Umbilical cord (tissue), 1 donor: ENCODE measurements at regions not wholly inside any gene's neighbourhood (a gene's known extent, or its start where the extent isn't known, plus 50 kb on each side); places are given as distances from the start of the nearest gene placed in this dataset.

Source experiments
- DNase-seq: peaks from one replicate; pipeline ENCODE4 v3.0.0-alpha.2; 2015; ENCODE audit warnings: low spot score

DNA sequence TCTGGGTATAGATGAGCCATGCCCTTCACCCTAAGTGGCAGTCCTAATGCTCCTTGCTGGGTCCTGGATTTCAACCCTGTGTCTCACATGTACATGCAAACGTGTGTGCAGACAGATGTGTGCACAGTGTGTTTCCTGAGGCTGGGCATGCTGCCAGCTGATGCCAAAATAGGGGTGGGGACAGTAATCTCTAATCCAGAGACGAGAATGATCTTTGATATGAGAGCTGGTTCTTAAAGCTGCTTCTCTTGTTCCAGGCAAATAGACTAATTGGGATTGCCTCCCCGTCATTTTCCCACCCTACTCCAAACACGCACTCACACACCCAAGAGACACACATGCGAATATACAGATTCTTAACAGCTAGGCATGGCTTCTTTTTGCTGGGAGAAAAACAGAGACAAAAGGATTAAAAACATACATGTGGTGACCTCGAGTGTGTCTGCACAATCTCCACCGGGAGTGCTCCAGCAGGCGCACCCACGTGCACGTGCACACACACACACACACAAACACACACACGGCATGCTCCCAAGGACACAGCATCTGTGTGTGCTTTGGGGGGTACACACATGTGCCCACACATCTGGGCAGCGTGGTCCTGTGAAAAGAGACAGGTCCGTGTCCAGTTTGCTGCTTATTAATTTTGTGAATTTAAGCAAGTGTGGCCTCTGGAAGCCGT is 102.1 kb upstream of the ZBTB40 start:
- DNase-seq: peak; percentile 38

DNA sequence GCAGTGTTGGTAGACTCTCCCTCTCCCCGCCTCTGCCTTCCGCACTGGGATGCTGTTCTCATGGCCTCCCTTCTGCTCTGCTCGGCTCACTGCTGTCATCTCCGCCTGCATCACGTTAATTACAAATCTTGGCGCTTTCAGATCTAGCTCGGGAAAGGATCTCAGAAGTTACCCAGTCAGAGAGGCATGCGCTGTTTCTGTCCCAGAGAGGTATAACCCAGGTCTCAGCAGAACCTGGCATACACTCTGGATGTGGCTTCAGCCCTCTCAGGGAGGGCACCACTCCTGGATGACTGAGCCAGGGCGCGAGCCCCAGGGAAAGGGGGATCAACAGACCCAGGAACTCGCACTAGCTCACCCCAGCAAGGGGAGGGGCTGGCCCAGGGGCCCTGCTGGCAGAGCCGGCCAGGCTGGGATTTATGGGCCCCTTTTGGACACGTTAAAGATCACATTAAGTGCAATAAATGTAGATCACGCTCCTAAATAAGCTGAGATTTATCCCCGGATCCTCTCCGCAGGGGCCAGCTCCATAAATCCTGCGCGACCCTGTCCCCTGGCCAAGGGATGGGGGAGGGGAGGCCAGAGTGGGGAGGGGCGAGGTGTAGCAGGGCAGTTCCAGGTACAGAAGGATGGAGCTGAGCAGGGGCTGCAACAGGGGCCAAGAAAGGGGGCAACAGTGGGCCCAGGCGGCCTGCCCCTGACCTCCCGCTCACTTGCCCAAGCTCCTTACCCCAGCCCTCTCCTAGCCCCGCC is 101.3 kb upstream of the ZBTB40 start:
- peak; percentile 82 for DNase-seq

DNA sequence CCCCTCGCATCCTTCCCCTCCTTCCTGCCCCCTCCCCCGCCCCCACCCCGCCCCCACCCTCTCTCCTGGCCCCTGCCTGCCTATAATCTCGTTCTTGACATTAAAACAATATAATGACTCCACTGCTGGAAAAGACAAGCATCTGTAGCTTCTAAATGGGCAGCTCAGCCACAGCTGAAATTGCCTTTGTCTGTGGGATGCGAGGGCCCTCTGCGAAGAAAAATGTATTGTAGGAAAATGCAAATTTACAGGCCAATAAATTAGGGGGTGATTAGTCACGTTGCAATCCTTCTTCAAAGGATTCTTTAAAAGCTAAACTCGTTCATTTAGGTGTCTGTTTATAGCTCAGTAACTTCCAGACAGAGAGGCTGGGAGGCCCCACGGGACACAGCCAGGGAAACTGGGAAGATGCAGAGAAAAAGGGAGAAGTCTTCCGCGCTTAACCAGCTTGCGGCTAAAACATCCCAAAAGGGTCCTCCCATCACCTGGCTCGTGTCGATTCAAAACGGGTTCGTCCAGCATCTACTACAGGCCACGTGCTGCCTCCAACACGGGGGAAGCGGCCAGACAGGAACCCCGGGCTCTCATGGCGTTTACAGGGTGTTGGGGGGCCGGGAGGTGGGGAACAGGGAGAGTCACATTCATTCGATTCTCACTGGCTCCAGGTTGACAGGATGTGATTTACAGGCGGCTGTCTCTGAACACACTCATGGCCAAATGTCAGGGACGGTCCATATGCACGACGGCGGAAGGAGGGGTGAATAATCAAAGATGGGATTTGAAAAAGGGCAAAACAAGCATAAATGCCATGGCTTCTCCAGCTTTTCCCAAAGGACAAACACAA is 100.5 kb upstream of the ZBTB40 start:
- peak; percentile 56 for DNase-seq

DNA sequence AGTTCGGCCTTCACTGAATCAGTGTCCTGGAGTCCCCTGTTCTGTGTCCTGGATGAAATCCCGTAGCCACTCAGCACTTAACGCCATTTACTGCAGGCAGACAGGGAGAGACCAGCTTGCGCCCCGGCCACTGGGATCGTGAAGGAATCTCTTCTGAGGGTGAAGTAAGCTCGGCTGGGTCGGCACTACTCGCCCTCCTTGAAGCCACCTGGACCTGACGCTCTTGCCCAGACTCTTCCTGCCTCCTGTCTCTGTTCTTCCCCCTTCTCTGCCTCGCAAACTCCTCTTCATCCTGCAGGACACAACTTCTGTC is 99.9 kb upstream of the ZBTB40 start:
- DNase-seq: no peak

DNA sequence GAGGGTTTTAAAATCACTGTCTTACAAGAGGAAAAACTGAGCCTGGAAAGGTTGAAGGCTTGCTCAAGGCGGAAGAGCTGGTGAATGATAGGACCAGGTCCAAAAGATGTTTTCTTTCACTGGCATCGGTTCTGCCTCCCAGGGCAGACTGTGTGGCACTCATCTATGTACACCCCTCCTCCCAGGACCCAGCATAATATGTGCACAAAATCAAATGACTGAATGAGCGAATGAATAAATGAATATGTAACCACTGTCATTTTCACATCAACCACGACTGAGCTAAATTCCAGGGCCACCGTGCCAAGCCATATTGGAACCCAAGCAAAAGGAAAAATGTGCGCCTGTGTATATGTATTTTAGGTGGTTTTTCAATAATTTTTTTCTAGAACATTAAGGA is 99.3 kb upstream of the ZBTB40 start:
- no peak for DNase-seq

DNA sequence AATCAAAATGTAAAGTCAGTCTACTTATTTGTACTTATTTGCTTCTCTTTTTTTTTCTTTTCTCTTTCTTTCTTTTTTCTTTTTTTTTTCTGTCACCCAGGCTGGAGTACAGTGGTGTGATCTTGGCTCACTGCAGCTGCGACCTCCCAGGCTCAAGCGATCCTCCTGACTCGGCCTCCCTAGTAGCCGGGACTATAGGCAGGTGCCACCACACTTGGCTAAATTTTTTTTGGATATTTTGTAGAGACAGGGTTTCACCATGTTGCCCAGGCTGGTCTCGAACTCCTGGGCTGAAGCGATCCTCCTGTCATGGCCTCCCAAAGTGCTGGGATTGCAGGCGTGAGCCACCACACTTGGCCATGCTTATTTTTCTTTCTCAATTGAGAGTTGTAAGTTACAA is 98.8 kb upstream of the ZBTB40 start:
- no peak for DNase-seq

DNA sequence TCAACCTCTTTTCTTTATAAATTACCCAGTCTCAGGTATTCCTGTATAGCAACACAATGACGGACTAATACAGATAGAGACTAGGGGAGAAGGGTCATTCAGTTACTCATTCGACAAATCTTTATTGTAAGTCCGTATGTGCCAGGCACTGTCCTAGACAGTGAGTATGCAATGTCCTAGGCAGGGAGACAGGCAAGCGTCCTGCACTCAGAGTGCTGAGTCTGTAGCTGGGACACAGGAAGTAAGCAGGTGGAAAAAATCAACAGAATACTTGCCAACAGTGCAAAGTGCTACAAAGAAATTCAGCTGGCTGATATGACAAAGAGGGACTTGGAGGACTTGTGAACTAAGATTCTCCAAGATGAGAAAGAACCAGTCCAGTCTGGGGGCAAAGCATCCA is 92.2 kb upstream of the ZBTB40 start:
- no peak for DNase-seq

DNA sequence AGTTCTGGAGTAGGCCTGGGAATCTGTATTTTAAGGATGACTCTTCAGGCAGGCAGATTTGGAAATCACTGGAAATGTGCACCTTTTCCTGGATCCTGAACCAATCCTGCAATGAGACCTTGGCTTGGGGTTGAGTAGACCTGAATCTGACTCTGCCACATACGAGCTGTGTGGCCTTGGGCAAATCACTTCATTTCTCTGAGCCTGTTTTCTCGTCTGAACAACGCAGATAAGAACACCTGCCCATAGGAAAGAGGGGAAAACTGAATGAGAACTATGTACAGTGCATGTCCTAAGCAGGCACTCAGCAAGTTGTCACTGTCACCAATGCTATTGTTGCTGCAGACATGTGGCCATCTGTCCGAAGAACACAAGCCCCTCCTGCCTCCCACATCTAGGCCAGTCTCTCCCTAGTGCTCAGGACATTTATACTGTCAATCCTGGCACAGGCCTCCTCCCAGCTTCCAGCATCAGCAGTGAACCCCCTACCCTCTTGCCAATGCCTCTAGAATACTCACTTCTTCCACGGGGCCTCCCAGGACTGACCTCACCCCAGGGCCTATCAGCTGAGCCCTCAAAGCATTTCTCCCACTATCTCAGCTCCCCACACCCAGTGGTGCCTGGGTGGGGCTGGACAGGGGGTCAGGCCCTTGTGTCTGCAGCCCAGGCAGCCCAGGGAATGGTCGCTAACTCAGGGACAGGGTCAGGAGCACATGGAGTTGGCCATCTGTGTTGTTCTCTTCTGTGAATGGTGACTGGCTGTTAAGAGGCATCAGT is 88.8 kb upstream of the ZBTB40 start:
- no peak for DNase-seq

DNA sequence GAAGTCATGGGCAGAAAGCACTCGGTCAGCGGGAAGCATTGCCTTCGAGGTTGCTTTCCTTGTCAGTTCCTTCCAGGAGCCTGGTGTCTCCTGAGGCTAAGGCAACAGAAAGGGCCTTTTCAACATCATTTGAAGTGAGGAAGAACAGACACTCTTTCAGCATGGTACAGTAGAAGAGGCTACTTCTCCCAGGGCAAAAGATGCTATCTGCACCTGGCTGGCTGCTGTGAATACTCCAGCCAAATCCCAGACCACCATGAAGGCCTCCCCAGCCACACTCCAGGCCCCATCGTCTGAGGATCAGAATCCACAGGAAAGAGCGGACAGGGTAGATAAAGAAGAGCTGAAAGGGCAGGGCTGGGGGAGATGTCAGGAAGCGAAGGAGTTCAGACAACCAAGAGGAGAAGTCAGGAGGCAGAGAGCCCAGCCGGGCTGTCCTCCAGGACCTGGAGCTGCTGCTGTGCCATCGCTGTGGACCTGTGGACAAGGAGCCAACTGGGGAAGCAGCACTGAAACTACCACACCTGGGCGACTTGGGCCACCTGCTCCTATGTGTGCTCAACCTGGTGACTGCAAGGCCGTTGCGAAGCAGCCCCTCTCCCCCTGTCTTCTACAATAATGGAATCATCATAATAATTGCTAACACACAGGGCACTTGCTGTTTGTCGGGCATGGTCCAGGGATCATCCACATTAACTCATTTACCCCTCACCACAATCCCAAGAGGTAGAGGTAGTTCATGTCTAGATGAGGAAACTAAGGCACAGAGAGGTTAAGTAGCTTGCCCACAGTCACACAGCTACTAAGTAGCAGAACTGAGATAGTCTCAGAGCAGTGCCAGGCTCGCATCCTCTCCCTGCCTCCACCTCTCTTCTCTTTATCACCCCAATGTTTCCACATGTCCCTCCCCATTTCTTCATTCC is 88.0 kb upstream of the ZBTB40 start:
- no peak for DNase-seq

DNA sequence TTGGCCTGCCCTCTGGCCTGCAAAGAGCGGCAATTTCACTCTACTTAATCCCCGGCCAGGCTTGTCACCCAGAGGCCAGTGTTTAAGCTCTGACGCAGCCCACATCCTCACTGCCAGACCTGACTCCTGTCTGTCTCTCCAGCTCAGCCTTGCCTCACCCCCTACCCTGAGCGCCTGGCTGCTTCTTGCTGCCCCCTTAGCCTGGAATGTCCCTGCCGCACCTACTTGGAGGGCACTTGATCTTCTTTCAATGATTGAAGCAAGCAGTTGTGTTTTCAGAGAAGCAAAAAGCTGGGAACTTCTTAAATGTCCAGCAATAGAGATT is 87.4 kb upstream of the ZBTB40 start:
- DNase-seq: no peak

DNA sequence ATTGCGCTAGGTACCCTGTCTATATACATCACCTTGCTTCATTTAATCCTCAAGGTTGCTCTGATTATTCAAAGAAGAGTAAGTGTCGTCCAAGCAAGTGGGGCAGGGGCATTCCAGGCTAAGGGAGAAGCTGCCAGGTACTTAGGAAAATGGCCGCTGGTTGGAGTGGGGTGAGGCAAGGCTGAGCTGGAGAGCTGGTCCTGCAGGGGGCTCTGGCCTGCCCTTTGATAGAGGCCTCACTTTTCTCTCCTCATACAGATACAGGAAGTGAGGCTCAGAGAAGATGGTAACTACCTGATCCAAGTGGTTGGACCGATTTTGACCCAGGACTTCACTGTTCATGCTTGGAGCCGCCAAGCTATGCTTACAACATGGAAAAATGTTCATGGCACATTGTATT is 86.9 kb upstream of the ZBTB40 start:
- DNase-seq: no peak

DNA sequence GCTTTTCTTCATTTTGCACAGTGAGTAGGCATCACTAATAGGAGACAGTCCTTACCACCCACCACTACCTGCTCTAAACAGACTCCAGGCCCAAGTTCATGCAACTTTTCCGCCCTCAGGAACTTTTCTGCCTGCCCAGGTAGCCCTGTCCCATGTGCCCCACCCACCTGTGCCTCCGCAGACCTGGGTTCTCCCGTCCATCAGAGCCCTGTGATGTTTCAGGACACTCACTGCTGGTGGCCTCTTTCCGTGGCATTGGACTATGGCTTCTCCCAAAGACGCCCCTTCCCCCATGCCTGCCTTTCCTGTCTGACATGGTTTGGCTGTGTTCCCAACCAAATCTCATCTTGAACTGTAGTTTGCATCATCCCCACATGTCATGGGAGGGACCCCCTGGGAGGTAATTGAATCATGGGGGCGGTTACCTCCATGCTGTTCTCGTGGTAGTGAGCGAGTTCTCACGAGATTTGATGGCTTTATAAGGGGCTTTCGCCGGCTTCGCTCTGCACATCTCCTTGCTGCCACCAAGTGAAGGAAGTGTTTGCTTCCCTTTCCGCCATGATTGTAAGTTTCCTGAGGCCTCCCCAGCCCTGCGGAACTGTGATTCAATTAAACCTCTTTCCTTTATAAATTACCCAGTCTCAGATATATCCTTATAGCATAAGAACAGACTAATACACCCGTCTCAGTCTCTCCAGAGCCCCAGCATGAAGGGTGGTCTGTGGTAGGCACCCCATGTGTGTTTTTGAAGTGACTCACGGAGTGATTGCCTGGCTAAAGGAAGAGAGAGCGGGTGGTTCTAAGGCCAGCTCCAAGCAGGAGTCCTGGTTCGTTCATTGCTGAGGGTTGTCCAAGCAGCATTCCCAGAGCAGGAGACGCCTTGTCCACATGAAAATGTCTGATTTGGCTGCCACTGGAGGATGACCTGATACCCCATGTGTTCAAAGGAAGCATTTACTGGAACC is 86.0 kb upstream of the ZBTB40 start:
- no peak for DNase-seq

DNA sequence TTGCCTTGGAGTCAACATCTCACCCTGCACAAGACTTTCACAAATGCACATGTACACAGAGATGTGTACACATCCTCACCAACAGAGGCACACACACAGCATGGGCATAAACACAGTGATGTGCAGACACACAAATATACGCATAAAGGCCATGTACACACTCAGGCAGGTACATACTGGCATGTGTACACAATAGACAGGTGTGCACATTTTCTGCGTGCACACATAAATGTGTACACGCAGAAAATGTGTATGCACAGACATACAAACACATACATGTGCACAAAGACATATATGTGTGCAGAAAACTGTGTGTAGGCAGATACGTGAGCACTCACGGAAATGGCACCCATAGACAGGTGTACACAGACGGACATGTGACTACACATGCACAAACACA is 85.3 kb upstream of the ZBTB40 start:
- DNase-seq: no peak

DNA sequence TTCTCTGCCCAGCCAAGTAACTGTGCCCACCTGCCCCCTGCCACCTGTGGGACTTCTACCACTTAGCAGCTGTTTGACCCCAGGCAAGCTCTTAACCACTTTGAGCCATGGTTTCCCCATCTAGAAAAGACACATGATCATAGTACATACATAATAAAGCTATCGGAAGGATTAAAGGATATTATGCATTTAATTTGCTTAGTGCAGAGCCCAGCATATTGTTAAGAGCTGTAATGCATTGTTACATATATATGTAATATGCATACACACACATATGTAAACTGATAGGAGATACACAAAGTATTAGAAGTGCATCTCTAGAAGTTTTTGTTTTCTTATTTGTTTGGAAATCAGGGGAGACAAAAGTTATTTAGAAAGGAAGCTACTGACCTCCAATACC is 83.5 kb upstream of the ZBTB40 start:
- DNase-seq: no peak

DNA sequence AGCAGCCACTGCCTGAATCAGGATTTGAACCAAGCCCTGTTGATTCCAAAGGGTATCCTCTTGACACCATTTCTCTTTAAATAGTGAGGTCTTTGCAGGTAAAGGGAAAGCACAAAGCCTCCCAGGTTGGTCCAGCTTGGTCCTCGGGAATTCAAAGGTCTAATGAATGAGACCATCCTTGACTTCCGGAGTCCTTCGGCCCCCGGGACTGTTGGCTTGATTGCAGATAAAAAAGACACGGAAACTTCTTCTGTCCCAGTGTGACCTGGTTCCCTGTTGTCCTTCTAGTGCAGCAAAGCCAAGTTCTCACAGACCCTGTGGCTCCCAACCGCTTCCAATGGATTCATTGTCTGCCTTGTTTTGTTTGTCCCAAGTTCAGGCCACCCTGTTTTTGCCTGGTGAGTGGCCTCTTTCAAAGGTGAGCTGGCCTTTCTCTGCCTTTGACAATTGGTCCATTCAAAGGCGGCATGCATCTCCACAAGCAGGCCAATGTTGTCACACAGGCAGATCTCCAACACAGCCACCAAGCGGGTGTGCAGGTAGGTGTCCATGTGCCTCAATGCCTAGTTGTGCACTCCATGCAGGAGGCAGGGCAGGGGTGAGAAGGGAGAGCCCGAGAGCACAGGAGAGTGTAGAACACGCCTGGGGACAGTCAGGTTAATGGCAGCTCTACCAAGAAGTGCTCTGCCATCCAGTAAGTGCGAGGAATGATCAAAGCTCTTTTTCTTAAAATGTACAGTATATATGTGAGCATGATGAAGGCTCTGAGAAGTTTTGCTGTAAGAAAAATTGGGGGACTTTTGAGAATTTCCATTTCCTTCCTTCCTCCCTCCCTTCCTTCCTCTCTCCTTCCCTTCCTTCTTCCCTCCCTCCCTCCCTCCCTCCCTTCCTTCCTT is 82.1 kb upstream of the ZBTB40 start:
- no peak for DNase-seq

DNA sequence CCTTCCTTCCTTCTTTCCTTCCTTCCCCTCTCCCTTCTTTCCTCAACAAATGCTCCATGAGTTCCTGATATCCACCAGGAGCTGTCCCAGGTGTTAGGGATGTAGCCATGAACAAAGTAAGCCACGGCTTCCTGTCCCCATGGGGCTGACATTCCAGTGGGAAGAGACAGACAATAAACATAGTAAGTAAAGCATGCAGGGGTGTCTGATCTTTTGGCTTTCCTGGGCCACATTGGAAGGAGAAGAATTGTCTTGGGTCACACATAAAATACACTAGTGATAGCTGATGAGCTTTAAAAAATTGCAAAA is 81.5 kb upstream of the ZBTB40 start:
- no peak for DNase-seq

DNA sequence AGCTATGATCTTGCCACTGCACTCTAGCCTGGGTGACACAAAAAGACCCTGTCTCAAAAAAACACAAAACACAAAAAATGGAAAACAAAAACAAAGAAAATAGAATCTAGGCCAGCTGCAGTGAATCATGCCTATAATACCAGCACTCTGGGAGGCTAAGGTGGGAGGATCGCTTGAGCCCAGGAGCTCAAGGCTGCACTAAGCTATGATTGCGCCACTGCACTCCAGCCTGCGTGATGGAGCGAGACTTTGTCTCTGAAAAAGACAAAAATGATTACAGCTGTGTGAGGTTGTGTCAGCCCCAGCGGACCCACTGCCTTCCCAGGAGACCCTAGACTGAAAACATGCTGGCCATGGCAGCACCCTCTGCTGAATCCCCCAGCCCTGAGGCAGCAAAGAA is 80.2 kb upstream of the ZBTB40 start:
- no peak for DNase-seq

DNA sequence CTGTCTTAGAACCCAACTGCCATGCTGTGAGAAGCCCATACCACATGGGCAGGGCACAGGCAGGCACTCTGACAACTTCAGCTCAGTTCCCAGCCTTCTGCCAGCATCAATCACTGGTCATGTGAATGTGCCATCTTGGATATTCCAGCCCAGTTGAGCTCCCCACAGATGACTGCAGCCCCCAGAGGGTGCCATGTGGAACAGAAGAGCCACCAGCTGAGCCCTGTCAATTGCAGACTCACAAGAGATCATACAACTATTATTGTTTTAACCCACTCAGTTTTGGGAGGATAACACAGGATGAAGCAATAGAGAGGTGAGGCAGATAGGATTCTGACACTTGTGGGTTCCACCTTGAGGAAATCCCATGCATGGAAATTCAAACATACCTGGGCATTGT is 78.4 kb upstream of the ZBTB40 start:
- DNase-seq: no peak

DNA sequence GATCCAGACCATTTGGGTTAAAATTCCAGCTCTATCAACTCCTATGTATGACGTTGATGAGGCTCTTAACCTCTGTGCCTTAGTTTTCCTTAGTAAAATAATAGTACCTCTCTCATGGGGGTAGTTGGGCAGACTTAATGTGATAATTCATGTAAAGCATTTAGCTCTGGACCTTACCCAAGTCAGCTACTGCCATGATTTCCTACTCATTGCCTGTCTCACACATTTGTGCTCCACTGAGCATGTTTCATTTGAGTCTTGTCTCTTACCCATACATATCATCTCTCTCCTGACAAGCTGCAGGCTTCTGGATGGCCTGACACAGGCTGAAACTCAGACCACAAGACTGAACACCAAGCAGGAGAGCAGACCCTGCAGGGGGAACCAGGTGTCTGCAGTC is 77.7 kb upstream of the ZBTB40 start:
- no peak for DNase-seq
